NCI-H2081 (cell line): ENCODE measurements at regions not wholly inside any gene's neighbourhood (a gene's known extent, or its start where the extent isn't known, plus 50 kb on each side); places are given as distances from the start of the nearest gene placed in this dataset.

Source experiments
- DNase-seq, 2 experiments: peaks; one replicate each; lab custom pipeline; 2025; lab: John Stamatoyannopoulos, UW

DNA sequence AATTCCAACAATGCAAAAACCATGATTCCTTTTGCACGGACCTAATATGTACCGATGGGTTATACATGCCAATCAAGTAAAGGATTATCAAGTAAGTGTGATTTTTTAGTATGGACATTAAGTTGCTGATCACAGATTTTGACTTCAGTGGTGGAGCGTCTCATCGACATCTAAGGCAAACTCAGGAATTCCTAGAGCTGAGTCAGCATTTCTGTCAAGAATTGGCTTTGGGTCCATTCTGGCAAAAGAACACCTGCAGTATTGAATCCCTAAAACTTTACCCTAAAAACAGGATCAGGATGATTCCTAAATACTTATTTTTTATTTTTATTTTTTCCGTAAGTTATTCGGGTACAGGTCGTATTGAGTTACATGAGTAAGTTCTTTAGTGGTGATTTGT lies 83.6 kb downstream of the HPGD start:
- DNase-seq, result no peak

DNA sequence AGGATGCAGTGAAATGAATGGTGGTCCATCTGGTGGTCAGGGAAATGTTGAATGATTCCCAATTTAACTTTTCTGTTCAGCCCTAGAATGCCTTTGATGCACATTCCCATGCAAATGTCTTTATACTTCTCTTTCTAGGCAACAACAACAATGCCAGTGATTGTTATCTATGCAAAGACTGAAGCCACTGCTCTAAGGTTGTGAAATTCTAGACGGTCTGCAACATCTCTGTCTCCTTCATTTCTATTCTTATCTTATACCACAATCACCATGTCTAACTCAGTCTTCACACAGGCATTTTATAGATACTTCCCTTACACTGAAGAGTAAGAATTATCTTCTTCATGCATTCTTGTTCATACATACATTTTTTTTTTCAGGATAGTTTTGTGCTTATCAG lies 84.5 kb downstream of the HPGD start:
- DNase-seq, result no peak

DNA sequence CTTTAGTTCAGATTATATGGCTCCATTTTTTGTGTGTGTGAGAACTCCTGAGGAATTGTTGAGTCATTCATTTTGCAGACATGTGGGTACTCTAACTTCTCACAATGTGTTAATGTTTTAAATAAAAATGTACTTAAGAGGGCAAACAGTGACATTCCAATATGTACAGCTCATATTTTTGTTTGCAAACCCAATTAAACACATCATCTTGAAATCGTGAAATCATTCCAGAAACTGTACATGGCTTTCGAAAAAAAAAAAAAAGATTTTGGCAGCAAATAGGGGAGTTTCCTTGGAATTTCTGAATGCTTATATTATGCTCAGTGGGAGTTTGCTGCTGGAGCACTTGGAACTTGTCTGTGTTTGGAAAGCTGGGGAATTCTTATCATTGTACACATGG lies 85.0 kb downstream of the HPGD start:
- DNase-seq, result no peak

DNA sequence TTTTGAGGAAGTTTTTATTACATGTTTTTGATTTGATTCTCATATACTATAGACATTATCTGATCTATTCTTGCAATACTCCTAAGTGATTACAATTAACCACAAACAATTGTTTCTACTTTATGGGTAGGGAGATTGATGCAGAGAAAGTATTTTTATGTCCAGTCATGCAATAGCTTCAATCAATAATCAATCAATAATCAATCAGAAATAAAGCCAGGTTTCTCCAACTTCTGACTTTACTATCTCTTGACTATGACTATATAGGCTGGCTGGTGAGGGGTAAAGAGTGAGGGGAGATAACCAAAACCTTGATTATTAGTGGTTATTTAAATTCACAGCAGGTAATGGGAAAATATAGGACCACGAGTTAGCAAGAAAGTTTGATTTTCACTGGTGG lies 85.9 kb downstream of the HPGD start:
- DNase-seq, result no peak

DNA sequence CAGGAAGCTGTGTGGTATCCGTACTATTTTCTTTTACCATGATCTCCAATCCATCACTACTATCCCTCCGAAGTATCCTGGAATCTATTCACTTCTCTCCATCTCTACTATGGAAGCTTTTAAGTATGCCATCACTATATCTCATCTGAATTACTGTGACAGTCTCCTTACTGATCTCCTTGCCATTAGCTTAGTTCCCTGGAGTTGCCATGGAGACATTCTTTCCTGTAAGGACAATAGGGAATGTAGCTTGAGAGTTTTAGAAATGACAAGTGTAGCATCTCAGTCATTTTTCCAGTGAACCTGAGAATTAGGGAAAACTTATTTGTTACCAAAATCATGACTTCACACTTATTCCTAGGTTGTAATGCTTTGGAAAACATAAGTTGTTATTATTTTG lies 86.3 kb downstream of the HPGD start:
- DNase-seq, result no peak

DNA sequence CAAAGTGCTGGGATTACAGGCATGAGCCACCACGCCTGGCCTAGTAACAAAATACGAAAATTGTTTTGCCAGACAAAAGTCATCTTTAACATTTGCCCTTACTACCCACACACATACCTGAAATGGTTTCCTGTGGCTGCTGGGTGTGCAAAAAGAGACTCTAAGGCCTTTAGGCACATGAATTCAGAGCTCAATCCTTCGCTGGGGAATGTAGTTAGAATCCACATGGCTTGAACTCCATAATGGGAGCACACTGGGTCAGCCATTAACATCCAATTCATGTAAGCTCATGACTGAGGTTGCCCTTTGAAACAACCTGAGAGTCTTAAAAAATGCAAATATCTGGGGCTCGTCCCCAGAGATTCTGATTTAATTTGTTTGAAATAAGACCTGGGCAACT lies 87.8 kb downstream of the HPGD start:
- DNase-seq, result no peak

DNA sequence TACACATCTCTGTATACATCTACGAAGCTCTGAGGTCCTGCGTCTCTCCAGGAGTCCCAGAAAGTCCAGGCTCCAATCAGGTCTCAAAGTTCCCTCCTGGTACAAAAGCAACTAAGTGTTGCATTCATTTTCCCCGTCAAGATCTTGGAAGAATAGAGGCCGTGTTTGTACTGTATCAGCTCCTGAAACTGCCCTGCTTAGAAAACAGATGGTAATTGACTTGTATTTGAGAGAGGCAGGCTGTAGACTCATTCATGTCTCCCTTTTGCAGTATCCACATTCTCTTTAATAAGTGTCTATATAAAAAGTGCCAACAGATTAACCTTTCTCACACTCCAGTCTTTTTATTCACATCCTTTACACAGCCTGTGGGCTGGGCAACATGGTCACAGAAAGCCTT lies 91.7 kb downstream of the HPGD start:
- no peak for DNase-seq

DNA sequence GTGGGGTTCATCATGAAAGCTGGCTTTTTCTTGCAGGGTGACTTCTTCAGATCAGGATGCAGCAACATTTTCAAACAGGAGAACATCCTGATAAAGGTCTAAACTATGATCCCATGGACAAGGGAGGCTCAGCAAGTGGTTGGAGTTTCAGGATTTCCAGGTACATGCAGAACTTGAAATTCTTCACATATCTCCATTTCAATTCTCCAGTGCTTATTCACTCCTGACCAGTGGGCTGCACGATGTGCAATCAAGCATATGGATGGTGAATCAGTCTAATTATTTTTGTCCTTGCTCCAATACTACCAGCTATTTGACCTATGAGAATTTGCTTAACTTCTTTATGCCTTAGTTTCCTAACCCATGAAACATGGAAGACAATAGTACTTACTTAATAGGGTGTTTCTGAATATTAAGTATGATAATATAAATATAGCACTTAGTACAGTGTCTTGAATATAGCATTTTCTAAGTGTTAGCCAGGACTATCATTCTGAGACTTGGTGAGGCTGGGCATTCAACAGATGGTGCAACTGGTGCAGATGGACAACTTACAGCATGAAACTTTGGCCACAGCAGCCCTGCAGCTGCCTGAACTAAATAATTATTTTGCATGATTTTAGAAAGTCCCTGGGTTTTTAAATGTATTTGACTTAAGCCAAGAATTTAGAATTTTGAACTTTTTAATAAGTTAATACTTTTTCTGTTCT lies 92.4 kb downstream of the HPGD start:
- no peak for DNase-seq

DNA sequence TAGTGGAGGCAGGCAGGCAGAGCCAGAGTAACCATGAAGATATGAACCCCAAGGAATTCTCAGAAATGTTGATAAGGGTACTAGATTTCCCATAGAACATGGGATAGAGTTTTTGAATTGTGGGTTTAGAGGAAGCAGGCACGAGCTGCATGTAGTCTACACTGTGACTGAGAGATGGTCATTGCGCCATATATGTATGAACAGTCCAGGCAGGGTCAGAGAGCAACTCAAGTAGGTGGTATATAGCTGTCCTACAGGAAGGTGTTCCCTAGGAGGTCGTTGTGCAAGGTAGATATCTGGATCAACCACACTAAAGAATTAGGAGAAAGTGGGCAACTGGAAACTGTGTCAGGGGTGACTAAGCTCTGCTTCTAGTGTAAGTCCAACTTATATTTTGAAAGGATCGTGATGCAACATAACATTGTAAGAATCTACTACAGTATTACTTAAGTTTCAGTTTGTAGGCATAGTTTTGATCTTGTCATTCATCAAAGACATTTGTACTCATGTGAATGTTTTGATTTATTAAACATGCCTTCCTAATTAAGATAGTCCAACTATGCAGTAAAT lies 94.6 kb downstream of the HPGD start:
- DNase-seq, result no peak

DNA sequence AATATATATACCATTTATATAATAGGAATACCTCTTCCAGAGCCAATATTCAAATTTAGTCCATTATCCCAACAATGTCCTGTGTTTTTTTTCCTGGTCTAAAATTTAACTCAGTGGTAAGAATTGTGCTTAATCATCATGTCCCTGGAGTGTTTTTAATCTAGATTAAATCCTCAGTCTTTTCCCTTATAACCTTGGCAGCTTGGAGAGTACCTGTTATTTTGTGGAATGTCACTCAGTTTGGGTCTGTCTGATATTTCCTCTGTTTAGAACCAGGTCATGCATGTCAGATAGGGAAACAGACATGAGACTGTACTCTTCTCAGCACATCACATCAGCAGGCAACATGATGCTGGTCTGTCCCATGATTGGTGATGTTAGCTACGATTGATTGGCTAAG lies 96.6 kb downstream of the HPGD start:
- DNase-seq, result no peak

DNA sequence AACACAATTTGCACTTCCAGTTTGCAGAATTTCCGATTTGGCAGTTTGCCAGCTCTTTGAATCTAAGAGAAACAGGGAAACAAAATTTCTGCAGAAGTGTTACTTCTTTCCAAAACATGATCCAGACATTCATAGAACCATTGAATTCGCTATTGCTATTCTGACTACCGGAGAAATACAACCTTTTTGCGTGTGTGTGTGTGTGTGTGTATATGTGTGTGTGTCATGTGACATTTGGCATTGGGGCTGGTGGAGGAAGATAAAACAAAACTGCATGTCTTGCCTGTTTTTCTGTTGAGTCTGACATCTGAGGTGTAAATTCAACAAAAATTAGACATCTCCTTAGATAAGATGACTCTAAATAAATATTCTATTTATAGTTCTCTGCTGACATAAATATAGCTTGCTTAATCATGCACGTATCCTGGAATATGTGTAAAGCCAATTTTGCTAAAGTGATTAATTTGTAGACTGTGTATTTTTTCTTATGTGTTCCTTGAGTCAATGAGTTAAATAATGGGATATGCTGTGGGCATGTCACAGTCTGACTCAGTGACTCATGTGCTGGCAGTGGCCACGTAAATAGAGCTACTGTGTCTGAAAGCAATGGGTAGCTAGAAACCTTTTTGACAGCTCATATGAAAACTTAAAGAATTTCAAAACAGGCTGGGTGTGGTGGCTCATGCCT lies 98.9 kb downstream of the HPGD start:
- peak in 1 of 2 experiments; percentile 26 for DNase-seq

DNA sequence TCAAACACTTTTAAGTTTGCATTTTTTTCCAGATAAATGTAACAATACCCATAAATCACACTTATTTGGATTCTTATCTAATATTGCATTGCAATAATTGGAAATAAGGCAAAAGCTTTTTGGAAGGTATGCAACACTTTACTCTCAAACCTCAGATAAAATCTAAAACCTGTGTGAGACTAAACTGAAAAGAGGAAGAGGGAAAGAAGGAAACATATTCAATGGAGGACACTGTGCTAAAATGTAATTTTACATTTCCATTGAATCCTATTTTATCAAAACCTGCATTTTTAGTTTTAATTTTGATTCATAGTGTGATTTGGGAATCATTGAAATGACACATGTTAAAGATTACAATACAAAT lies 99.4 kb downstream of the HPGD start:
- no peak for DNase-seq

DNA sequence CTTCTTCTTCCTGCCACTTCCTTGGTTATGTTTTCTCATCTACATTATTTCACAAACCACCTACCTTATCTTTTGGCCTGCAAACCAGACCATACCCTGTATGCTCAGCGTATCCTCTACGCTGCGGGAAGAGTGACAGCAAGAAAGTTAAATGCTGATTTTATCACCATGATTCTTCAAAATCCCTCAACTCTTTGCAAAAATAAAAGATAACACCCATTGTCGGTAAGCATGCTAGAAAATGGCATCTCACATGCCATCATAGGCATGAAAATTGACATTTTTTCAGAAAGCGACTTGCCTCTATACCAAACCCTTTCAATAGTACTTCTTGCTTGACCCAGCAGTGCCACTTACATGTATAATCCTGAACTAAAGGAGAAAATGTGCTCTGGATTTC lies 102.0 kb downstream of the HPGD start:
- no peak for DNase-seq

DNA sequence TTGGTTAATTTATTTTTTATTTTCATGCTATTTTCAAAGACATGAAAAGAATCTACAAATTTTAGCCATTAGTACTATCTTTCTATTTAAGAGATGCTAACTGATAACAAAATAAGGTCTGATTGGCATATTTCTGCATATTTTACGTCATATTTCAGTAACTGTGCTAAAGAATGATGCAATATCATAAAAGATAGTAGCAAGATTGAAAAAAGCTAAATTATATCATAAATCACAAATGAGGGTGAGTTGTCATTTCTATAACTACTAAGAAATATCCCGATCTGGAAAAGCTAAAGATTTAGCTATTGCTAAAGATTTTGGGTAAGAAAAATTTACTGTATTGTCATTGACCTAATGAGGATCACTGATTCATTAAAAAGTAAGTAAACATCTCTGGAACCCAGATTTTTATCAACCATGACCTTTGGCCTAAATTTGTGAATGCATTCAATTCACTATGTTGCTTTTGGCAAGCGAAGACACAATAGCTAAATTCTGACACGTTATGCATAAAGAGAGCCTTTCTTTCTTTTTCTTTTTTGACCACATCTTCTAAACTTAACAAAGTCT lies 103.6 kb downstream of the HPGD start:
- no peak for DNase-seq

DNA sequence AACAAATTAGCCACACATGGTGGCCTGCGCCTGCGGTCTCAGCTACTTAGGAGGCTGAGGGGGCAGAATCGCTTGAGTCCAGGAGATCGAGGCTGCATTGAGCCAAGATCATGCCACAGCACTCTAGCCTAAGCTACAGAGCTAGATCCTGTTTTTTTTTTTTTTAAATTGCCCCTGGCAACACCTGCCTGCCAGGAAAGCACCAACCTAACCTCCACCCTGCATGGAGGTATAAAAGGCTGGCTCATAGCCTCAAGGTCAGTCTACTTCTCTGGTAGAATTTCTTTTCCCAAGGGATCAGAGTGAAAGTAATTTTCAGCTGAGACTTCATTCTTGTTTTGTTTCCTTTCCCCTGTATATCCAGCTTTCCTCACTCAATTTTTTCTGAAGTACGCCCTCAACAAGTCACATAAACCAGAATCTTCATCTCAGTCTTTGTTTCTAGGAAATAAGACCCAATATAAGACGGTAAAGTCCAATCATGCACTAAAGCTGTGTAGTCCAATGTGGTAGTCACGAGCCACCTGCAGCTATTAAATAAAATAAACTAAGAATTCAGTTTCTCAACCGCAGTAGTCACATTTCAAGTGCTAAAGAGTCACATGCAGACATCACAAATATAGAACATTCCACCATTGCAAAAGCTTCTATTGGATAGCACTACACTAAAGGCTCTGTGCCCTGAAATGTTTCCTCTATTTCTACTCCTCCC lies 113.3 kb downstream of the HPGD start:
- no peak for DNase-seq

DNA sequence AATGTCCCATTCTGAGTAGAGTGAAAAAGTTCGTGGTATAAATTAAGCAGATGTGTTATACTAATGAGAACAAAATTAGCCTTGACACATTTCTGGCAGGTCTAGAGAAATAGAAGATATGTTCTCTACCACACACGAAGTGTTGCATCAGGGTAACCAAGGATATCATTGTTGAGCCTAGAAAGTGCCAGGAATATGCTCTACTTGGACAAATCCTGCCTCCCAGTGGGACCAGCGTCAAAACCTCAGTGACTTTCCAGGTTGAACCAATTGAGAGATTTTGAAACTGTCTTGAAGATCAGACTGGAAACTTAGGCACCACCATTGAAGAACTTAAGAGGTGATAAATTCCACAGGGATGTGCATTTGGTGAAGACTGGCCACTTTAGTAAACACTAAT lies 115.9 kb downstream of the HPGD start:
- no peak for DNase-seq

DNA sequence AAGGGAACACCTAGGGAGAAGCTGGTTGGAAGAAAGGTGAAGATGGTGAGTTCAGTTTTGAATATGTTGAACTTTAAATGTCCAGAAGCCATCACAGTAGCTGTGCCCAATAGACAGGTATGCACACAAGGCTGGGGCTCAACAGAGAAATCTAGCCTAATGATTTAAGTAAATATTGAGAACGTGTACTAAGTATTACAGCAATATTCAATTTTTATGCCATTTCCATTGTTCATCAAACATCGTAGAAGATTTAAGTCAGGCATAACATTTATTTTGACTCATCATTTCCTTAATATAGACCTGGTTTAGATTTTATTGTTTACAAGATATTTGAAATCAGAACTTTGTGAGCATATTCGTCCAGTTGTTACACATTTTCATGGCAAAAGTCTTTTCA lies 116.4 kb downstream of the HPGD start:
- no peak for DNase-seq

DNA sequence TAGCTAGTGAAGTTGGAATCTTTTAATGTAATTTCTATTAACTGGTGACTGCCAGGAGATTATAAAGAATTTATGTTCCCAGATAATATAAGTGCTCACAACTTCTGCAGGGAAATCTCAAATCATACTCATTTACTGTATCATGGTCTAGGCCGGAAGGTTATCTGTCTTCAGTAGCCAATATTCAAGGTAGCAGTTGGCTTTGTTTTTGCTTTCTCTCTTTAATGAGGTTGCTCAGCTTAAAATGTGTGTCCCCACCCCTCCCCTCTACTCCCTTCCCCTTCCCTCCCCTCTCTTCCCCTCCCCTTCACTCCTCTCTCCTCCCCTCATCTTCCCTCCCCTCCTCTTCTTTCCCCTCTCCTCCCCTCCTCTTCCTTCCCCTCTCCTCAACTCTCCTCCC lies 117.6 kb downstream of the HPGD start:
- DNase-seq, result no peak

DNA sequence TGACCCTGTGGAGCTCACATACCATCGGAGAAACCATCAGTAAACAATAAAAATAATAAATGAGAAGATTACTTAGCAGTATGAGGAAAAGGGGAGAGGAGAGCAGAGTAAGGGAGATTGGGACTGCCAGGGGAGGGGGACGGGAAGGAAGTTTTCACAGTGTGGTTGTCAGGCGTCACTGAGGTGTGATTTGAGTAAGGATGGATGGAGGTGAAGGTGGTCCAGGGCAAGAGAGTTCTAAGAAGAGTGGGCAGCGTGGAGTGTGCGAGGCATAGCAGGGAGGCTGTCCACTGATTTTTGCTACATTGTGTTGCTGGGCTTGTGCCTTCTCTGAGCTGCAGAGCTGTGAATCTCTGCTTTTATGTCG lies 119.1 kb downstream of the HPGD start:
- DNase-seq, result no peak

DNA sequence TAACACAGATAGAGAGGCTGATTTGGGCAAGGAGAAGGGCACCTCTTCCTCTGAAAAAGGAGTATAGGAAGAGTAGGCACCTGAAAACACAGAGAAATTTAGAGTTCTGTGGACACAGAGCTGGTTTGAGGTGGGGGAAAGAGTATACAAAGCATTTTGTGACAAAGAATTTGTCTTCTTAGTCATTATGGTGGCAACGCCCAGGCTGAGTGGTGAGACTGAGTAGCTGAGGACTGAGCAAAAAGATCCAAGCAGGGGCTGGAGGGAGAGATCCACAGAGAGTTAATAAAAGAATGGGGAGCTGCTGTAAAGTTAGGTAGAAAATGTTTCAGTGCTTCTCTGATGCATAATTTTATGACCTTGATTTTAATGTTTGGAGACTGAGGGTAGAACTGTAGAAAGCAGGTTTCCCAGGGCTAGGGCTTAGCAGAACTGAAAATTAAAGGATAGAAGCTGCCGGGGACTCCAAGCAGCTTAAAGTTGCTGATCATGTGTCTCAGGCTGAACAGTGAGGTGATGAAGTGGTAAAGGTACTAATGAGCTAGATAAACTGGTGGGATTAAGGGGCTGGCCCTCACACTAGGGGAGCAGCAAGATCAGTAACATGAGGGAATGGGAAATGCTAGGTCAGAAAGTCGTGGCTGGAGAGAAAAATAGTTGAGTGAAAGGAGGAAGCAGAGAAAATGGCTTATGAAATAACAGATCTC lies 118.9 kb downstream of the CEP44 start:
- DNase-seq, result no peak

DNA sequence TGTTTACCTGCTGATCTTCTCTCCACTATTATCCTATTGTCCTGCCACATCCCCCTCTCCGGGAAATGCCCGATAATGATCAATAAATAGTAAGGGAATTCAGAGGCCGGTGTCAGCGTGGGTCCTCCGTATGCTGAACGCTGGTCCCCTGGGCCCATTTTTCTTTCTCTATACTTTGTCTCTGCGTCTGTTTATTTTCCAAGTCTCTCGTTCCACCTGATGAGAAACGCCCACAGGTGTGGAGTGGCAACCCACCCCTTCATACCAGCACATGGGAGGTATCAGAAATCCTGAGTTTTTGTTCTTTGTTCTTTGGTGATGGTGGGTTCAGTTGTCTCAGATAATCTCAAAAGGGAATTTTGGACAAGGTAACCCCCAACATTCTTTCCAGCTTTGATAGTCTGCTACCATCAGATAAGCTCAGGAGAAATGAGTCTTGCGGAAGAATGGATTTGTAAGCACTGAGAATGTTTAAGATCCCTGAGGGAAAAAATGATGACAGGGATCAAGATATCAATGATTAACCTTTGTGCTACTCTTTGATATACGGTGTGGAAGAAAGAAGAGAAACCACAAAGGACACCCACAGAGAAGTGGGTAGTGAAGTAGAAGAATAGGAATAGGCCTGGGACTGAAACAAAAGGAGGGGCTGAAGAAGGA lies 117.9 kb downstream of the CEP44 start:
- no peak for DNase-seq
